B cell (primary cell): ENCODE measurements at regions not wholly inside any gene's neighbourhood (a gene's known extent, or its start where the extent isn't known, plus 50 kb on each side); places are given as distances from the start of the nearest gene placed in this dataset.

ENCODE experiments used
- ATAC-seq: fragments of 200-7000 bp; cut with Tn5 transposase; one replicate; pipeline ENCODE4 v1.10.0; 2021; ENCODE audit warnings: low read depth, mild to moderate bottlenecking, moderate number of reproducible peaks, moderate library complexity
- CTCF ChIA-PET: fragments of 350-600 bp; sonication (Branson Sonifier 250); formaldehyde crosslinking; loops from one replicate; lab custom pipeline; 2021; ENCODE audit warnings: antibody characterized with exemption, inconsistent platforms; lab: Charles Lee
- POLR2A ChIA-PET: fragments of 350-600 bp; sonication (Branson Sonifier 250); formaldehyde crosslinking; loops from one replicate; lab custom pipeline; 2021; ENCODE audit warnings: antibody characterized with exemption; lab: Charles Lee
- DNase-seq: peaks from one replicate; pipeline ENCODE4 v3.0.0; 2013
- H2AFZ ChIP-seq: 2 replicates; pipeline ENCODE4 v1.6.1; 2012; ENCODE audit warnings: mild to moderate bottlenecking, low read depth, low read length; ENCODE audit not compliant: insufficient read depth, poor library complexity, severe bottlenecking
- H3K27ac ChIP-seq, 2 donors: 1 replicate in 1 of 2; 2 replicates in 1 of 2; pipeline ENCODE4 v1.5.1; 2012 to 2013; ENCODE audit warnings: low read length in 2 of 2, mild to moderate bottlenecking in 2 of 2, moderate library complexity in 1 of 2
- H3K27me3 ChIP-seq, 4 experiments: fragments of 200-600 bp in 1 of 4; sonication (generic) in 1 of 4; replicated peaks in 1 of 4; 1 replicate in 2 of 4; 2 replicates in 2 of 4; pipeline versions ENCODE4 v1.6.1 to v1.7.0; 2013 to 2016; ENCODE audit warnings: low read length in 3 of 4, mild to moderate bottlenecking in 2 of 4, mixed read lengths in 1 of 4, moderate library complexity in 1 of 4; ENCODE audit not compliant: insufficient read depth in 4 of 4, control insufficient read depth in 3 of 4; ENCODE audit errors: control extremely low read depth in 1 of 4
- H3K36me3 ChIP-seq, 2 experiments: replicated peaks in 1 of 2; 1 replicate in 1 of 2; 2 replicates in 1 of 2; pipeline versions ENCODE4 v1.6.1 to v1.7.1; 2013; ENCODE audit warnings: low read length in 1 of 2; ENCODE audit not compliant: insufficient read depth in 2 of 2, control insufficient read depth in 1 of 2; ENCODE audit errors: control extremely low read depth in 1 of 2, extremely low read depth in 1 of 2
- H3K4me1 ChIP-seq, 2 donors: fragments of 200-600 bp in 1 of 2; sonication (generic) in 1 of 2; 1 replicate in 1 of 2; 2 replicates in 1 of 2; pipeline versions ENCODE4 v1.5.1 to v1.6.1; 2013 to 2017; ENCODE audit warnings: low read length in 2 of 2; ENCODE audit not compliant: control insufficient read depth in 2 of 2, insufficient read depth in 2 of 2
- H3K4me2 ChIP-seq: replicated peaks from 2 replicates; pipeline ENCODE3; 2012; ENCODE audit warnings: mild to moderate bottlenecking, low read depth, low read length; ENCODE audit not compliant: poor library complexity, severe bottlenecking
- H3K4me3 ChIP-seq, 5 experiments: fragments of 200-600 bp in 1 of 5; sonication (generic) in 1 of 5; 1 replicate in 3 of 5; 2 replicates in 2 of 5; pipeline versions ENCODE4 v1.5.1 to v1.7.0; 2011 to 2016; ENCODE audit warnings: low read length in 4 of 5, mild to moderate bottlenecking in 4 of 5, low read depth in 2 of 5, control low read depth in 1 of 5, moderate library complexity in 1 of 5; ENCODE audit not compliant: insufficient read depth in 1 of 5; ENCODE audit errors: control extremely low read depth in 1 of 5, extremely low read depth in 1 of 5
- H3K79me2 ChIP-seq: fragments of 200-600 bp; sonication (generic); one replicate; pipeline ENCODE4 v1.6.0; 2016; ENCODE audit warnings: low read length; ENCODE audit not compliant: control insufficient read depth, insufficient read depth
- H3K9ac ChIP-seq: fragments of 200-600 bp; sonication (generic); 2 replicates; pipeline ENCODE4 v1.6.1; 2017; ENCODE audit warnings: mild to moderate bottlenecking, low read length, moderate library complexity
- H3K9me3 ChIP-seq, 3 donors: one replicate each; pipeline versions ENCODE4 v1.6.1 to v1.7.1; 2013; ENCODE audit warnings: low read length in 2 of 3; ENCODE audit not compliant: control insufficient read depth in 2 of 3, insufficient read depth in 1 of 3; ENCODE audit errors: control extremely low read depth in 1 of 3
- H4K20me1 ChIP-seq: 2 replicates; pipeline ENCODE4 v1.6.0; 2012; ENCODE audit warnings: mild to moderate bottlenecking, low read length; ENCODE audit not compliant: insufficient read depth, control insufficient read depth, poor library complexity, severe bottlenecking
- H3K27ac Mint-ChIP-seq: one replicate; pipeline ENCODE4 v1.8.0; 2021; ENCODE audit warnings: mixed read lengths
- H3K27me3 Mint-ChIP-seq: one replicate; pipeline ENCODE4 v1.8.0; 2021; ENCODE audit warnings: mixed read lengths
- H3K4me1 Mint-ChIP-seq: one replicate; pipeline ENCODE4 v1.8.0; 2021; ENCODE audit warnings: mixed read lengths
- H3K4me3 Mint-ChIP-seq: one replicate; pipeline ENCODE4 v1.8.0; 2021; ENCODE audit warnings: mixed read lengths
- H3K9me3 Mint-ChIP-seq: one replicate; pipeline ENCODE4 v1.8.0; 2022; ENCODE audit warnings: mixed read lengths; ENCODE audit not compliant: insufficient read depth
- EZH2 ChIP-seq: IDR thresholded peaks from 2 replicates; pipeline ENCODE4 v1.6.1; 2012; ENCODE audit warnings: borderline replicate concordance, low read depth, mild to moderate bottlenecking, moderate library complexity, low read length; ENCODE audit not compliant: insufficient read depth, poor library complexity, severe bottlenecking
- WGBS: methylation state at CpG from one replicate; pipeline ENCODE4 v1.1.5; 2013; ENCODE audit warnings: missing lambda C conversion rate; ENCODE audit not compliant: insufficient coverage; 5-methylcytosine and 5-hydroxymethylcytosine counted together
- intact Hi-C: fragments of 100-400 bp; cut with micrococcal nuclease; formaldehyde crosslinking; loops from one replicate; pipeline ENCODE4 v1.10.0; 2022
- TF ChIP-seq, protein P1 (sequence below): fragments of 200-600 bp; IDR thresholded peaks from one replicate; pipeline ENCODE4 v1.8.0; 2022; ENCODE audit warnings: antibody characterized with exemption, mild to moderate bottlenecking

DNA sequence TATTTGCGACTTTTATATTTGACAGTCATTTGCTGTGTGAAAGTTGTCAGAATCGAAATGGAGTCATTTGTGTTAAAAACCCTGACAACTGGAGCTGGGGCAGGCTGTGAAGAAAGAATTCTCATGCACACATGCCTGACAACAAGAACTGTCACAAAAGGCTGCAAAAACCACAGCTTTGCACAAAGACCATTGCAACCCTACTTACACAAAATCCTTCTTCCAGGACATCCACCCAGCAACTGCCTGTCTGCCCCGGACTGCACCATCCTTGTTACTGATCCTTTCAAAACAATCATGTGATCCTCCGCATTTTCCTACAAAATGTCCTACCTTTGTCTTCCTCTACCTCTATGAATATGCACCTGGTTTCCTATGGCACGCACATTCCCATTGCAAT, 66.8 kb upstream of the IRS2 start:
- no peaks in the 10 kb centered on the region for H3K79me2 ChIP-seq
- 91% methylated on average over 3 of the region's 5 CpGs for WGBS
- H2AFZ ChIP-seq: no peak overlapping the region
- CTCF ChIA-PET: no interaction called here
- no peaks in the 10 kb centered on the region for H3K36me3 ChIP-seq
- TF ChIP-seq, protein P1, sequence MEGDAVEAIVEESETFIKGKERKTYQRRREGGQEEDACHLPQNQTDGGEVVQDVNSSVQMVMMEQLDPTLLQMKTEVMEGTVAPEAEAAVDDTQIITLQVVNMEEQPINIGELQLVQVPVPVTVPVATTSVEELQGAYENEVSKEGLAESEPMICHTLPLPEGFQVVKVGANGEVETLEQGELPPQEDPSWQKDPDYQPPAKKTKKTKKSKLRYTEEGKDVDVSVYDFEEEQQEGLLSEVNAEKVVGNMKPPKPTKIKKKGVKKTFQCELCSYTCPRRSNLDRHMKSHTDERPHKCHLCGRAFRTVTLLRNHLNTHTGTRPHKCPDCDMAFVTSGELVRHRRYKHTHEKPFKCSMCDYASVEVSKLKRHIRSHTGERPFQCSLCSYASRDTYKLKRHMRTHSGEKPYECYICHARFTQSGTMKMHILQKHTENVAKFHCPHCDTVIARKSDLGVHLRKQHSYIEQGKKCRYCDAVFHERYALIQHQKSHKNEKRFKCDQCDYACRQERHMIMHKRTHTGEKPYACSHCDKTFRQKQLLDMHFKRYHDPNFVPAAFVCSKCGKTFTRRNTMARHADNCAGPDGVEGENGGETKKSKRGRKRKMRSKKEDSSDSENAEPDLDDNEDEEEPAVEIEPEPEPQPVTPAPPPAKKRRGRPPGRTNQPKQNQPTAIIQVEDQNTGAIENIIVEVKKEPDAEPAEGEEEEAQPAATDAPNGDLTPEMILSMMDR: no peak
- TF ChIP-seq EZH2: no peak
- H3K9ac ChIP-seq: no peak overlapping the region
- Mint-ChIP-seq H3K27ac (no peak overlapping the region), H3K4me3 (no peak overlapping the region), H3K9me3 (no peaks in the 10 kb centered on the region), H3K27me3 (peaks cover 18% of the 10 kb centered on the region), H3K4me1 (no peaks in the 10 kb centered on the region)
- H4K20me1 ChIP-seq: no peaks in the 10 kb centered on the region
- H3K4me2 ChIP-seq: no peak overlapping the region
- no peak for DNase-seq
- H3K4me3 ChIP-seq: no peak overlapping the region
- no peak for ATAC-seq
- no peaks in the 10 kb centered on the region for H3K9me3 ChIP-seq
- no peak overlapping the region for H3K27ac ChIP-seq
- H3K27me3 ChIP-seq: no peaks in the 10 kb centered on the region
- POLR2A ChIA-PET: no interaction called here
- intact Hi-C loops: no loop called here
- H3K4me1 ChIP-seq: no peaks in the 10 kb centered on the region

DNA sequence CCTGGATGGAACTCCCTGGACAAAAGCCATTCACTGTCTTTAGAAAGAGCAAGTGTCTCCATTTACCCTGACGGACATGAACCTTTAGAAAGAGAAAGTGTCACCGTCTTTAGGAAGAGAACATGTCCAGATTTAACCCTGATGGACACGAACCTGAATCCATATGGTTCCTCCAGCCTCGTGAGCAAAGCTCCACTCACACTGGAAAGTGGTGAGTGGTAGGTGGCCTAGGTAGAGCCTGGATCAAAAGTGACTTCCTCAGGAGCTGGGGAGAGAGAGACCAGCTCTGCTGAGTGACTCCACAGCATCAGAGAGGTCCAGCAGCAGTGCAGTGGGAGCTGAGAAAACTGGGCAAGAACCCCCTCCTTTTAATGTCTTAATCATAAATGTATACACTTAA, 59.8 kb upstream of the IRS2 start:
- DNase-seq: no peak
- Histone ChIP-seq H3K4me3 (no peak overlapping the region), H3K9me3 (no peaks in the 10 kb centered on the region), H2AFZ (no peak overlapping the region), H3K27ac (no peak overlapping the region), H4K20me1 (no peaks in the 10 kb centered on the region), H3K36me3 (no peaks in the 10 kb centered on the region), H3K4me2 (no peak overlapping the region), H3K79me2 (no peaks in the 10 kb centered on the region), H3K4me1 (no peaks in the 10 kb centered on the region), H3K27me3 (no peaks in the 10 kb centered on the region), H3K9ac (no peak overlapping the region)
- no peaks in the 10 kb centered on the region for H3K9me3 Mint-ChIP-seq
- WGBS: 97% methylated on average over 4 of the region's 4 CpGs
- H3K4me3 Mint-ChIP-seq: no peak overlapping the region
- ChIA-PET POLR2A (no interaction called here), CTCF (interaction anchor here (0.9 kb wide), 1 partner anchor 14 kb away, joined by 3 read pairs; no protein-coding TSS in a partner anchor)
- no peak overlapping the region for H3K27ac Mint-ChIP-seq
- intact Hi-C loops: no loop called here
- no peak for TF ChIP-seq EZH2
- TF ChIP-seq, protein P1: no peak
- H3K27me3 Mint-ChIP-seq: peaks cover 11% of the 10 kb centered on the region
- ATAC-seq: no peak
- no peaks in the 10 kb centered on the region for H3K4me1 Mint-ChIP-seq
